ENCODE measurements at regions not wholly inside any gene's neighbourhood (a gene's known extent, or its start where the extent isn't known, plus 50 kb on each side); places are given as distances from the start of the nearest gene placed in this dataset.

GRCh38 chr2:16227811-16228462, 287.6 kb downstream of the MYCN start:
- Histone ChIP-seq H3K27me3 (replicated peaks in 2 of 5; ENCODE audit: control insufficient read depth in 4 of 5, insufficient read depth in 5 of 5, low read length in 4 of 5) (no peaks in the 10 kb centered on the region), H3K4me3 (ENCODE audit: control insufficient read depth in 1 of 7, extremely low read depth in 1 of 7, insufficient read depth in 4 of 7, low read depth in 2 of 7, low read length in 6 of 7) (no peak overlapping the region), H3K27ac (ENCODE audit: insufficient read depth in 1 of 2, low read depth in 1 of 2, low read length in 2 of 2, poor library complexity in 1 of 2, severe bottlenecking in 2 of 2) (no peak overlapping the region), H3K4me1 (ENCODE audit: control extremely low read depth in 1 of 4, control insufficient read depth in 4 of 4, insufficient read depth in 4 of 4, low read length in 3 of 4) (peaks cover 0 to 6% (median 3%) of the 10 kb centered on the region in 4 experiments), H3K36me3 (ENCODE audit: control insufficient read depth in 4 of 4, insufficient read depth in 4 of 4, low read length in 3 of 4) (no peaks in the 10 kb centered on the region), H3K9me3 (ENCODE audit: control extremely low read depth in 1 of 5, control insufficient read depth in 4 of 5, insufficient read depth in 2 of 5, low read depth in 1 of 5, low read length in 4 of 5) (no peaks in the 10 kb centered on the region)
- WGBS (ENCODE audit: insufficient coverage): 85% methylated on average over 10 of the region's 17 CpGs
- ChIA-PET POLR2A (no interaction called here), CTCF (no interaction called here)
- DNase-seq: no peak

DNA sequence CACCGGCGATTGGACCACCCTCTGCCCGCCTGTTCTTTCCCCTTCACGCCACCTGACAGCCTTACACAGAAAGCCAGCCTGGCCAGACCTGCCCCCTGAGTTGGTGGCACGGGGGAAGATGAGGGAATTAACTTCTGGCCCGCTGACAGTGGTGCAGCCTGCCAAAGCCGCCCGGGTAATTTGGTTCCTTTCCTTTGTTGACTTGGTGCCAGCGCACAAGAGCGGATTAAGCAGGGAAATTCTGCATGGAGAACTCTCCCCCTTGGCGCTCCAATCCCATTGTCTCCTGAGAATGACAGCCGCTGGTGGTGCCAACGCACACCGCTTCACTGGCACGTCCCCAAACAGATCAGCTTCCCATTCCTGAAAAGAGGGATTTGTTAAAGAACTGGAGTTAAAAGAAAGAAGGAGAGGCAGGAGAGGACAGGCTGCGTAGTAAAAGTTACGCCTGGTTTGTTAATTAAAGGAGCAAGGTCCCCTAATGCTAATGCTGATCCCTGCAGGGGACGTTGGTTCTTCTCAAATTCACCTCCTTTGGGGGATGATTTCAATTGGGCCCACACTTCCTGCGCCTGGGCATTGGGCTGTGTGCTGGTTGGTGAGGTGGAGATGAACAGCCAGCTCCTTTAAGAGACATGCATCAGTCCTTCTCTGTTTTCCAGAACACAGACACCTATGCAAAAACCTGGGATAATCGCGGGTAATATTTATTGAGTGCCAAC, 286.8 kb downstream of the MYCN start:
- Histone ChIP-seq H3K4me1 (ENCODE audit: control extremely low read depth in 1 of 4, control insufficient read depth in 4 of 4, insufficient read depth in 4 of 4, low read length in 3 of 4) (peaks cover 0 to 6% (median 3%) of the 10 kb centered on the region in 4 experiments), H3K36me3 (ENCODE audit: control insufficient read depth in 4 of 4, insufficient read depth in 4 of 4, low read length in 3 of 4) (no peaks in the 10 kb centered on the region), H3K9me3 (ENCODE audit: control extremely low read depth in 1 of 5, control insufficient read depth in 4 of 5, insufficient read depth in 2 of 5, low read depth in 1 of 5, low read length in 4 of 5) (no peaks in the 10 kb centered on the region), H3K27ac (ENCODE audit: insufficient read depth in 1 of 2, low read depth in 1 of 2, low read length in 2 of 2, poor library complexity in 1 of 2, severe bottlenecking in 2 of 2) (no peak overlapping the region), H3K27me3 (replicated peaks in 2 of 5; ENCODE audit: control insufficient read depth in 4 of 5, insufficient read depth in 5 of 5, low read length in 4 of 5) (no peaks in the 10 kb centered on the region), H3K4me3 (ENCODE audit: control insufficient read depth in 1 of 7, extremely low read depth in 1 of 7, insufficient read depth in 4 of 7, low read depth in 2 of 7, low read length in 6 of 7) (no peak overlapping the region)
- no peak for DNase-seq
- ChIA-PET CTCF (no interaction called here), POLR2A (no interaction called here)
- WGBS (ENCODE audit: insufficient coverage): 98% methylated on average over 16 of the region's 21 CpGs

- H3K4me3 ChIP-seq (ENCODE audit: control insufficient read depth in 1 of 7, extremely low read depth in 1 of 7, insufficient read depth in 4 of 7, low read depth in 2 of 7, low read length in 6 of 7): no peak overlapping the region
- no peaks in the 10 kb centered on the region for H3K9me3 ChIP-seq (ENCODE audit: control extremely low read depth in 1 of 5, control insufficient read depth in 4 of 5, insufficient read depth in 2 of 5, low read depth in 1 of 5, low read length in 4 of 5)
- WGBS (ENCODE audit: insufficient coverage): 94% methylated on average over 2 of the region's 3 CpGs
- ChIA-PET CTCF (no interaction called here), POLR2A (no interaction called here)
- H3K27ac ChIP-seq (ENCODE audit: insufficient read depth in 1 of 2, low read depth in 1 of 2, low read length in 2 of 2, poor library complexity in 1 of 2, severe bottlenecking in 2 of 2): no peak overlapping the region
- no peaks in the 10 kb centered on the region for H3K36me3 ChIP-seq (ENCODE audit: control insufficient read depth in 4 of 4, insufficient read depth in 4 of 4, low read length in 3 of 4)
- no peak for DNase-seq
- H3K4me1 ChIP-seq (ENCODE audit: control extremely low read depth in 1 of 4, control insufficient read depth in 4 of 4, insufficient read depth in 4 of 4, low read length in 3 of 4): peaks cover 0 to 6% (median 3%) of the 10 kb centered on the region in 4 experiments
- no peaks in the 10 kb centered on the region for H3K27me3 ChIP-seq (replicated peaks in 2 of 5; ENCODE audit: control insufficient read depth in 4 of 5, insufficient read depth in 5 of 5, low read length in 4 of 5)
Observed at GRCh38 chr2:16226381-16226780, 286.0 kb downstream of the MYCN start.

GRCh38 chr2:16225545-16225944, 285.2 kb downstream of the MYCN start:
- CTCF ChIA-PET: interaction anchor here (1.2 kb wide), 1 partner anchor 32 kb away, joined by 3 read pairs; no protein-coding TSS in a partner anchor
- Histone ChIP-seq H3K27me3 (replicated peaks in 2 of 5; ENCODE audit: control insufficient read depth in 4 of 5, insufficient read depth in 5 of 5, low read length in 4 of 5) (no peaks in the 10 kb centered on the region), H3K4me1 (ENCODE audit: control extremely low read depth in 1 of 4, control insufficient read depth in 4 of 4, insufficient read depth in 4 of 4, low read length in 3 of 4) (peaks cover 0 to 6% (median 3%) of the 10 kb centered on the region in 4 experiments), H3K4me3 (ENCODE audit: control insufficient read depth in 1 of 7, extremely low read depth in 1 of 7, insufficient read depth in 4 of 7, low read depth in 2 of 7, low read length in 6 of 7) (no peak overlapping the region), H3K36me3 (ENCODE audit: control insufficient read depth in 4 of 4, insufficient read depth in 4 of 4, low read length in 3 of 4) (no peaks in the 10 kb centered on the region), H3K27ac (ENCODE audit: insufficient read depth in 1 of 2, low read depth in 1 of 2, low read length in 2 of 2, poor library complexity in 1 of 2, severe bottlenecking in 2 of 2) (no peak overlapping the region), H3K9me3 (ENCODE audit: control extremely low read depth in 1 of 5, control insufficient read depth in 4 of 5, insufficient read depth in 2 of 5, low read depth in 1 of 5, low read length in 4 of 5) (no peaks in the 10 kb centered on the region)
- DNase-seq: no peak
- POLR2A ChIA-PET: no interaction called here
- 92% methylated on average over 4 of the region's 4 CpGs for WGBS (ENCODE audit: insufficient coverage)

DNA sequence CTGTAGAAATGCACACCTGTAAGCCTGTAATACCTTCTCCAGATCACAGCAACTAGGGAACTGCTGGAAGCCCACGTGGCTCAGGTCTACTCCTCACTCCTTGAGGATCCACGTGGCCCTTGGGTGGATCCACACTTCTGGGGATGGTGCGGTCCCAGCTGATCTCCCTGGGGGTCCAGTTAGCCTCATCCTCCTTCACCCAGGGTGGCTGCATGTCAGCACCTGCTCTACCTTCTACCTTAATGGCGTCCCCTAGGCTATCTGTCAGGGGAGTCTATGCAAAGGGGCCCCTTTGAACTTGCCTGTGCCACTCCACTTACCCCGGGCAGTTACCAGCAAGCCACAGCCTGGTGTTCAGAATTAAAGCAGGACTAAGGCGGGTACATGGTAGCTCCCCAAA, 284.7 kb downstream of the MYCN start:
- Histone ChIP-seq H3K27ac (ENCODE audit: insufficient read depth in 1 of 2, low read depth in 1 of 2, low read length in 2 of 2, poor library complexity in 1 of 2, severe bottlenecking in 2 of 2) (no peak overlapping the region), H3K4me1 (ENCODE audit: control extremely low read depth in 1 of 4, control insufficient read depth in 4 of 4, insufficient read depth in 4 of 4, low read length in 3 of 4) (peaks cover 0 to 6% (median 3%) of the 10 kb centered on the region in 4 experiments), H3K9me3 (ENCODE audit: control extremely low read depth in 1 of 5, control insufficient read depth in 4 of 5, insufficient read depth in 2 of 5, low read depth in 1 of 5, low read length in 4 of 5) (no peaks in the 10 kb centered on the region), H3K36me3 (ENCODE audit: control insufficient read depth in 4 of 4, insufficient read depth in 4 of 4, low read length in 3 of 4) (no peaks in the 10 kb centered on the region), H3K27me3 (replicated peaks in 2 of 5; ENCODE audit: control insufficient read depth in 4 of 5, insufficient read depth in 5 of 5, low read length in 4 of 5) (no peaks in the 10 kb centered on the region), H3K4me3 (ENCODE audit: control insufficient read depth in 1 of 7, extremely low read depth in 1 of 7, insufficient read depth in 4 of 7, low read depth in 2 of 7, low read length in 6 of 7) (no peak overlapping the region)
- DNase-seq: no peak
- ChIA-PET CTCF (interaction anchor here (1.0 to 1.2 kb wide), 2 partner anchors 32 to 257 kb away, joined by 3 read pairs; no protein-coding TSS in a partner anchor), POLR2A (no interaction called here)
- WGBS (ENCODE audit: insufficient coverage): 98% methylated on average over 5 of the region's 6 CpGs

DNA sequence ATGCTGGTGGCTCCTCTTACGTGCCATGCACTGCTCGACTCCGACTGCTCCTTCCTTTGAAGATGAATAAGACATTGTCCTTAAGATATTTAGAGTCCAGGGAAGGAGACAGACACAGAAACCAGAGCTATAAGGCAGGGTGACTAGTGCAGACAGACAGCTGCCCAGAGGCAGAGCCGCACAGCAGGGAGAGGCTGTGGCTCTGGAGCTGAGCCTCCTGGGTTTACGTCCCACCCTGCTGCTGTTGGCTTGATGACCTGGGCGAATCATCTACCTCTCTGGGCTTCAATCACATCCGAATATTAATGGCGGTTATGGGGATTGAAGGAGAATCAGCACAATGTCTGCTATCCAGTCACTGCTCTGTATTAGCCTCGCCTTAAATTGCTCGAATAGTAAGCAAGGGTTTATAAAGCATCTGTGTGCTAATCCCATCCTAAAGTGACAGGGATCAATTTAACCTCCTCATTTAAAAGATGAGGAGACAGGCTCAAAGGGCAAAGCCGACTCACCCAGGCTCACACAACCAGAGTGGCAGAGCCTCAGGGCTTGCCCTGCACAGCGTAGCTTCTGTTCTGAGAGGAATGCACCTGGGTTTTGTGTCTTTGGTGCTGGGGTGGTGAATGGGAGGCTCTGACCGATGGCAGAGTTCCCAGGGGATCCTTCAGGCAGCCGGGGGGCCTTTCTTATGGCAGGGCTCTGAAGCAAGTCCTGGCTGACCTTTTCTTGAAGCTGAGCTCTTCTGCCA, 284.1 kb downstream of the MYCN start:
- no peaks in the 10 kb centered on the region for H3K9me3 ChIP-seq (ENCODE audit: control extremely low read depth in 1 of 5, control insufficient read depth in 4 of 5, insufficient read depth in 2 of 5, low read depth in 1 of 5, low read length in 4 of 5)
- H3K4me1 ChIP-seq (ENCODE audit: control extremely low read depth in 1 of 4, control insufficient read depth in 4 of 4, insufficient read depth in 4 of 4, low read length in 3 of 4): peaks cover 0 to 6% (median 3%) of the 10 kb centered on the region in 4 experiments
- POLR2A ChIA-PET: no interaction called here
- CTCF ChIA-PET: interaction anchor here (0.9 to 1.2 kb wide), 3 partner anchors 33 to 258 kb away, joined by 3 read pairs; no protein-coding TSS in a partner anchor
- H3K27ac ChIP-seq (ENCODE audit: insufficient read depth in 1 of 2, low read depth in 1 of 2, low read length in 2 of 2, poor library complexity in 1 of 2, severe bottlenecking in 2 of 2): no peak overlapping the region
- H3K27me3 ChIP-seq (replicated peaks in 2 of 5; ENCODE audit: control insufficient read depth in 4 of 5, insufficient read depth in 5 of 5, low read length in 4 of 5): no peaks in the 10 kb centered on the region
- 96% methylated on average over 13 of the region's 14 CpGs for WGBS (ENCODE audit: insufficient coverage)
- no peaks in the 10 kb centered on the region for H3K36me3 ChIP-seq (ENCODE audit: control insufficient read depth in 4 of 4, insufficient read depth in 4 of 4, low read length in 3 of 4)
- no peak overlapping the region for H3K4me3 ChIP-seq (ENCODE audit: control insufficient read depth in 1 of 7, extremely low read depth in 1 of 7, insufficient read depth in 4 of 7, low read depth in 2 of 7, low read length in 6 of 7)
- no peak for DNase-seq

DNA sequence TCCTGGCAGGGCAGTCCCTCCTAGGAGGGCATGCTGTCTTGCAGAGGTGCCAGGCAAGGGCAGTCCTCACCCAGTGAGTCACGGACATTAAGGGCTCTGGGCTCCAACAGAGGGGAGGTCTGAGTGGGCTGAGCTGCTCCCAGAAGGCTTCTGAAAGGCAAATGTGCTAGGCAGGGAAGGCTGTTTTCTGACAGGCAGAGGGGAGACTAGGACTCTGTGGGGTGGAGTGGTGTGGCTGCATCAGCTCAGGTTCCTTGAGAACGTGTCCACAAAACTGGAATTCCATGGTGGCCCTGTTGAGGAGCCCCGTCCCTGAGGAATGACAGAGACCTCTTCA, 283.5 kb downstream of the MYCN start:
- ChIA-PET CTCF (interaction anchor here (0.9 kb wide), 1 partner anchor 39 kb away, joined by 3 read pairs; no protein-coding TSS in a partner anchor), POLR2A (interaction anchor here (0.6 kb wide), 1 partner anchor 1064 kb away, joined by 4 read pairs; no protein-coding TSS in a partner anchor)
- no peaks in the 10 kb centered on the region for H3K36me3 ChIP-seq (ENCODE audit: control insufficient read depth in 4 of 4, insufficient read depth in 4 of 4, low read length in 3 of 4)
- no peaks in the 10 kb centered on the region for H3K4me1 ChIP-seq (ENCODE audit: control extremely low read depth in 1 of 4, control insufficient read depth in 4 of 4, insufficient read depth in 4 of 4, low read length in 3 of 4)
- no peaks in the 10 kb centered on the region for H3K27me3 ChIP-seq (replicated peaks in 2 of 5; ENCODE audit: control insufficient read depth in 4 of 5, insufficient read depth in 5 of 5, low read length in 4 of 5)
- H3K9me3 ChIP-seq (ENCODE audit: control extremely low read depth in 1 of 5, control insufficient read depth in 4 of 5, insufficient read depth in 2 of 5, low read depth in 1 of 5, low read length in 4 of 5): no peaks in the 10 kb centered on the region
- no peak overlapping the region for H3K27ac ChIP-seq (ENCODE audit: insufficient read depth in 1 of 2, low read depth in 1 of 2, low read length in 2 of 2, poor library complexity in 1 of 2, severe bottlenecking in 2 of 2)
- no peak overlapping the region for H3K4me3 ChIP-seq (ENCODE audit: control insufficient read depth in 1 of 7, extremely low read depth in 1 of 7, insufficient read depth in 4 of 7, low read depth in 2 of 7, low read length in 6 of 7)
- no peak for DNase-seq
- 98% methylated on average over 3 of the region's 3 CpGs for WGBS (ENCODE audit: insufficient coverage)

Measured in common myeloid progenitor, CD34-positive (primary cell).